WTC11 (cell line): ENCODE measurements at regions not wholly inside any gene's neighbourhood (a gene's known extent, or its start where the extent isn't known, plus 50 kb on each side); places are given as distances from the start of the nearest gene placed in this dataset.

Source experiments
- MYBL2 ChIP-seq: sonication (generic); formaldehyde crosslinking; IDR thresholded peaks from 2 replicates; pipeline ENCODE4 v1.8.1; 2023; ENCODE audit warnings: mild to moderate bottlenecking, moderate library complexity, missing genetic modification reagents
- NFE2L1 ChIP-seq: sonication (generic); formaldehyde crosslinking; IDR thresholded peaks from 2 replicates; pipeline ENCODE4 v1.8.1; 2023; ENCODE audit warnings: missing genetic modification reagents
- TF ChIP-seq, protein P1 (sequence below): fragments of 200-600 bp; IDR thresholded peaks from 2 replicates; pipeline ENCODE4 v1.8.0; 2022; ENCODE audit warnings: antibody characterized with exemption

DNA sequence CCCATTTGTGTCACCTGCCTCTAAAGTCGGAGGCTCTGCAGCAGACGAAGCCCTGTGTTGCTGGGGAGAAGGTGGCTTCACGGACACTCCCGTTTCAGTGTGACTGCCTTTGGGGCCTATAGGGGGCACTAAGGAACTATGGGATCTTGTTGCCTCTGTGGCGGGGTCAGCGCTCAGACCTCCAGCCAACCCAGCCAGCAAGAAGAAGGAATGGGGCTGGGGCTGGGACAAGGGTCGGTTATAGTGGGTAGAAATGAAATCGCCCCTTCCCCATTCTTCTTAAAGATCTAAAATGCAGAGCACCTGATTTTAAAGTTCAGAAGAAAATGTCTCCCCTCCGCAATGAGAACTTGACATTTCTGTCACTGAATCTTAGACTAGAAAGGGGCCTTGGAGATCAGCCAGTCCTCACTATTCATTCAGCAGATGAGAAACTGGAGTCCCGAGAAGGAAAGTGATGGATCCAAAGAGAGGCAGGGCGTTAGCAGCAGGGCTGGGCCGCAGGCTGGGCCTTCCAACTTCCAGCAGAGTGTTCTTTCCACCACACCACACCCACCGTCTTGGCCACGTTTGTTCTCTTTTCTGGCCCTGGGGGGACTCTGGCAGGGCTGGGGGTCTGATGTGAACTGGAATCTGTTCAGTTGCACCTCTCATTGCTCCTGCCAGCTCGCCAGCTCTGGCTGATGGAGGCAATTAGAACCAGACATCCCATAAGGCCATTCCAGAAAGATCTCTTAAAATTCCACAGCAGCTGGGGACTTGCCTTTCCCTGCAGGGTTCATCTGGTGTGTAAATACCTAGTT, 195.4 kb downstream of the OPA1 start:
- TF ChIP-seq NFE2L1 (CRISPR knock-in tag) (no peak), MYBL2 (CRISPR knock-in tag) (no peak)
- TF ChIP-seq, protein P1, sequence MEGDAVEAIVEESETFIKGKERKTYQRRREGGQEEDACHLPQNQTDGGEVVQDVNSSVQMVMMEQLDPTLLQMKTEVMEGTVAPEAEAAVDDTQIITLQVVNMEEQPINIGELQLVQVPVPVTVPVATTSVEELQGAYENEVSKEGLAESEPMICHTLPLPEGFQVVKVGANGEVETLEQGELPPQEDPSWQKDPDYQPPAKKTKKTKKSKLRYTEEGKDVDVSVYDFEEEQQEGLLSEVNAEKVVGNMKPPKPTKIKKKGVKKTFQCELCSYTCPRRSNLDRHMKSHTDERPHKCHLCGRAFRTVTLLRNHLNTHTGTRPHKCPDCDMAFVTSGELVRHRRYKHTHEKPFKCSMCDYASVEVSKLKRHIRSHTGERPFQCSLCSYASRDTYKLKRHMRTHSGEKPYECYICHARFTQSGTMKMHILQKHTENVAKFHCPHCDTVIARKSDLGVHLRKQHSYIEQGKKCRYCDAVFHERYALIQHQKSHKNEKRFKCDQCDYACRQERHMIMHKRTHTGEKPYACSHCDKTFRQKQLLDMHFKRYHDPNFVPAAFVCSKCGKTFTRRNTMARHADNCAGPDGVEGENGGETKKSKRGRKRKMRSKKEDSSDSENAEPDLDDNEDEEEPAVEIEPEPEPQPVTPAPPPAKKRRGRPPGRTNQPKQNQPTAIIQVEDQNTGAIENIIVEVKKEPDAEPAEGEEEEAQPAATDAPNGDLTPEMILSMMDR: peak; percentile 79
